Neutrophil (primary cell): ENCODE measurements at regions not wholly inside any gene's neighbourhood (a gene's known extent, or its start where the extent isn't known, plus 50 kb on each side); places are given as distances from the start of the nearest gene placed in this dataset.

Experiments
- H3K27ac ChIP-seq: fragments of 200-600 bp; sonication (generic); 2 replicates; pipeline ENCODE4 v1.5.1; 2016; ENCODE audit warnings: mild to moderate bottlenecking, moderate library complexity
- H3K27me3 ChIP-seq: fragments of 200-600 bp; sonication (generic); 2 replicates; pipeline ENCODE4 v1.6.0; 2016; ENCODE audit warnings: mild to moderate bottlenecking
- H3K36me3 ChIP-seq: fragments of 200-600 bp; sonication (generic); 2 replicates; pipeline ENCODE4 v1.5.1; 2017
- H3K4me1 ChIP-seq, 2 experiments: fragments of 200-600 bp in 1 of 2; sonication (generic) in 1 of 2; 1 replicate in 1 of 2; 2 replicates in 1 of 2; pipeline versions ENCODE4 v1.5.1 to v1.6.1; 2013 to 2016; ENCODE audit warnings: low read depth in 1 of 2, low read length in 1 of 2, mild to moderate bottlenecking in 1 of 2, moderate library complexity in 1 of 2; ENCODE audit not compliant: control insufficient read depth in 1 of 2, insufficient read depth in 1 of 2
- H3K4me3 ChIP-seq, 2 experiments: fragments of 200-600 bp in 1 of 2; sonication (generic) in 1 of 2; 1 replicate in 1 of 2; 2 replicates in 1 of 2; pipeline ENCODE4 v1.5.1; 2013 to 2016; ENCODE audit warnings: low read depth in 1 of 2, low read length in 1 of 2, mild to moderate bottlenecking in 1 of 2, moderate library complexity in 1 of 2
- H3K9me3 ChIP-seq: fragments of 200-600 bp; sonication (generic); 2 replicates; pipeline ENCODE4 v1.5.1; 2016
- TF ChIP-seq, protein P1 (sequence below): fragments of 200-600 bp; sonication (generic); IDR thresholded peaks from 2 replicates; pipeline ENCODE4 v1.5.1; 2016; ENCODE audit warnings: antibody characterized with exemption

DNA sequence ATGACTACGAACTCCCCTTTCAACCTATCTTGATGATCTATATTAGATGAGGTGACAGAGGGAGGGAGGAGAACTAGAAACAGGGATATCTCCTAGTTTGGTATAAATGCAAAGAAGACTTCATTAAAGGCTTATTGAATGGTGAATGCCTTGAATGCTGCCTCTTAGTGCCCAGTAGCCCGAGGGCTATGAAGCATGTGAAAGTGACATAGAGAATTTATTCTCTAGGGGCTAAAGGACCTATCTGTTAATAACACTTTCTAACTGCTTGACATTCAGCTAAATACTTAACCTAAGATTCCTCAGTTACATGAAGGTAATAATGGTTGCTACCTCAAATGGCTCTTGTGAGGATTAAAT lies 764.1 kb downstream of the LTN1 start:
- TF ChIP-seq, protein P1, sequence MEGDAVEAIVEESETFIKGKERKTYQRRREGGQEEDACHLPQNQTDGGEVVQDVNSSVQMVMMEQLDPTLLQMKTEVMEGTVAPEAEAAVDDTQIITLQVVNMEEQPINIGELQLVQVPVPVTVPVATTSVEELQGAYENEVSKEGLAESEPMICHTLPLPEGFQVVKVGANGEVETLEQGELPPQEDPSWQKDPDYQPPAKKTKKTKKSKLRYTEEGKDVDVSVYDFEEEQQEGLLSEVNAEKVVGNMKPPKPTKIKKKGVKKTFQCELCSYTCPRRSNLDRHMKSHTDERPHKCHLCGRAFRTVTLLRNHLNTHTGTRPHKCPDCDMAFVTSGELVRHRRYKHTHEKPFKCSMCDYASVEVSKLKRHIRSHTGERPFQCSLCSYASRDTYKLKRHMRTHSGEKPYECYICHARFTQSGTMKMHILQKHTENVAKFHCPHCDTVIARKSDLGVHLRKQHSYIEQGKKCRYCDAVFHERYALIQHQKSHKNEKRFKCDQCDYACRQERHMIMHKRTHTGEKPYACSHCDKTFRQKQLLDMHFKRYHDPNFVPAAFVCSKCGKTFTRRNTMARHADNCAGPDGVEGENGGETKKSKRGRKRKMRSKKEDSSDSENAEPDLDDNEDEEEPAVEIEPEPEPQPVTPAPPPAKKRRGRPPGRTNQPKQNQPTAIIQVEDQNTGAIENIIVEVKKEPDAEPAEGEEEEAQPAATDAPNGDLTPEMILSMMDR, result no peak
- no peaks in the 10 kb centered on the region for H3K27me3 ChIP-seq
- H3K36me3 ChIP-seq, result no peaks in the 10 kb centered on the region
- H3K4me3 ChIP-seq, result no peak overlapping the region
- peaks cover 0 to 6% of the 10 kb centered on the region in 2 experiments for H3K4me1 ChIP-seq
- no peak overlapping the region for H3K27ac ChIP-seq
- H3K9me3 ChIP-seq, result no peaks in the 10 kb centered on the region

DNA sequence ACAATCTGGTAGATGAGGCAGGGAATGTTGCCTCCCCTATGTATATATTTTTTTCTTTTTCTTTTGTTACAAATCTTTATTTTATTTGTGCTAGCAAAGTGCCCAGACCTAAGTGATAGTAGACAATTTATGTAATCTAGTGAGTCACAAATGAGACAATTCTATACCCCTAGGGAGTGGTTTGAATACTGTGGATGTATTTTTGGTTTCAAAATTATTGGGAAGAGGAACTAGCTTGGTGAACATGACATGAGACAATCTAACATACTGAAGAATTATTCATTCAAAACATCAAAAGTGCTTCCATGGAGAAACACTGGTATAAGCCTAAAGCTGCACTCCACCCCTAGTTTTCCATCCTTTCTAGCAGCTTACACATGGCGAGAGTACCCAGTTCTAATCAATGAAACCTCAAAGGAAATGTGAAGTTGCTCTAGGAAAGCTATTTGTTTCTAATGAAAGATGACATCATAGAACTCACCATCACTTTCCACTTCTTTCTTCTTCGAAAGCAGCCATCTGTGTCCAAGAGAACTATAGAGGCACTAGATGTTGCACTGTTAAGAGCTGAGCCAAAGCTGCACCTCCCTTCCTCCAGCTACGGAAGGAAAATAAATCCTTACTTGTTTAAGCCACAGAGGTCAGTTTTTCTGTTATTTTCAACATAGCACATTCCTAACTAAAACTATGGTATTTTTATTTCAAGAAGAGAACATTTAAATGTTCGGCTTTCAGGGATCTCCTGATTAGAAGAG lies 764.6 kb downstream of the LTN1 start:
- H3K36me3 ChIP-seq, result no peaks in the 10 kb centered on the region
- no peak overlapping the region for H3K27ac ChIP-seq
- TF ChIP-seq, protein P1, result no peak
- no peaks in the 10 kb centered on the region for H3K27me3 ChIP-seq
- H3K4me1 ChIP-seq, result peaks cover 0 to 6% of the 10 kb centered on the region in 2 experiments
- no peak overlapping the region for H3K4me3 ChIP-seq
- H3K9me3 ChIP-seq, result no peaks in the 10 kb centered on the region

GRCh38 chr21:28226563-28226962 lies 766.1 kb downstream of the LTN1 start:
- TF ChIP-seq, protein P1, result no peak
- H3K9me3 ChIP-seq, result no peaks in the 10 kb centered on the region
- H3K27ac ChIP-seq, result no peak overlapping the region
- peaks cover 0 to 6% of the 10 kb centered on the region in 2 experiments for H3K4me1 ChIP-seq
- H3K4me3 ChIP-seq, result no peak overlapping the region
- no peaks in the 10 kb centered on the region for H3K36me3 ChIP-seq
- no peaks in the 10 kb centered on the region for H3K27me3 ChIP-seq

- TF ChIP-seq, protein P1, result no peak
- H3K27me3 ChIP-seq, result no peaks in the 10 kb centered on the region
- H3K27ac ChIP-seq, result no peak overlapping the region
- H3K9me3 ChIP-seq, result no peaks in the 10 kb centered on the region
- no peak overlapping the region for H3K4me3 ChIP-seq
- H3K36me3 ChIP-seq, result no peaks in the 10 kb centered on the region
- no peaks in the 10 kb centered on the region for H3K4me1 ChIP-seq
Measured at GRCh38 chr21:28224191-28224726, 768.4 kb downstream of the LTN1 start.

DNA sequence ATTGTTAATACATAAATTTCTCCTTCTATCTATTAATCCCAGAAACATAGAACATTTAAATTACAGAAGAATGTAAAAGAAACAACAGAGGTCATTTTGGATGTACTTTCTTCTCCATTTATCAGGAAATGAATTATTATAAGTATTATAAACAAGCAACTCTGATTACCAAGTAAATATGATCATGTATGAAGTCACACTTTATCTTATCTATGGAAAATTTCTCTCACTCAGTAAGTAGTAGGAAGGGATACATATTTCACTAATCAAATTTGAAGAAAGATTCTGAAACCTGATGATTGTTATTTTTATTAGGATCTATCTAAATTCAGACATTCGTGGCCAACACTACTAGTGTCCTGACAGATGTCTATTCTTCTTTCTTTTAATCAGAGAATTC lies 770.7 kb downstream of the LTN1 start:
- Histone ChIP-seq H3K27ac (no peak overlapping the region), H3K4me1 (no peaks in the 10 kb centered on the region), H3K9me3 (no peaks in the 10 kb centered on the region), H3K4me3 (no peak overlapping the region), H3K27me3 (no peaks in the 10 kb centered on the region), H3K36me3 (no peaks in the 10 kb centered on the region)
- TF ChIP-seq, protein P1, result no peak
